Spleen (tissue), 7 donors: ENCODE measurements at regions not wholly inside any gene's neighbourhood (a gene's known extent, or its start where the extent isn't known, plus 50 kb on each side); places are given as distances from the start of the nearest gene placed in this dataset.

Experiments
- CTCF ChIP-seq, 11 experiments: fragments of 200-600 bp in 7 of 11; fragments of 450-650 bp in 4 of 11; sonication (generic) in 4 of 11; IDR thresholded peaks in 8 of 11; conservative IDR thresholded peaks in 3 of 11; 1 replicate in 7 of 11; 2 replicates in 4 of 11; pipeline versions ENCODE4 v1.4.0 to v1.8.0; 2016 to 2021; ENCODE audit warnings: antibody characterized with exemption in 11 of 11, inconsistent platforms in 4 of 11, mild to moderate bottlenecking in 1 of 11
- POLR2A ChIP-seq, 3 donors: fragments of 450-650 bp; IDR thresholded peaks; one replicate each; pipeline ENCODE4 v1.5.1; 2017; ENCODE audit warnings: antibody characterized with exemption in 3 of 3, mild to moderate bottlenecking in 1 of 3
- donor health status: DM: no; HTN: no; CAD: no; lungs with moderate emphysema.
- donor health status: DM: no; HTN: no; CAD: no.
- donor health status: DM: no; HTN: no; CAD: no.

DNA sequence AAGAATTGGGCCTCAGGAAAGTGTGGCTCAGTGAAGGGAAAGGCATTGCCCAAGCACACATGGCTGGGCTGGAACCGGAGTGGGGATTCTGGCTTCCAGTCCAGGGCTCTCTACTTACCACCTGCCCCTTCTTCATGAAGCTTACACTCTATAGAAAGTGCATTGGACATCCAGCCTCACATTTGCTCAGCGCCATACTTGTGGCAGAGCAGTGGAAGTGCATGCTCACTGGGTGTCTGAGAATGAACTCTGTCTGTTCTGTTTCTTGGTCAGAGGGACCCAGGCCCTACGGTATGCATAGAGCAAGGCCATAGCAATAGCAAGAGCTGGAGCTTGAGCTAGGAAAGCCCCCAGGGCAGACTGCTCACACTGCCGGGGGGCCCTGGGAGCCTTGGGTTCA is 1253.5 kb downstream of the TYW1 start:
- TF ChIP-seq CTCF (IDR thresholded peaks at IDR 0.05 in 8 of 11, conservative IDR thresholded peaks at IDR 0.05 in 3 of 11) (no peak), POLR2A (IDR thresholded peaks at IDR 0.05) (no peak)
